GM18511 (cell line): ENCODE measurements at regions not wholly inside any gene's neighbourhood (a gene's known extent, or its start where the extent isn't known, plus 50 kb on each side); places are given as distances from the start of the nearest gene placed in this dataset.

Source experiments
- ATAC-seq: cut with Tn5 transposase; IDR thresholded peaks from one replicate; pipeline ENCODE4 v1.9.1; 2021; ENCODE audit warnings: mild to moderate bottlenecking, moderate library complexity; ENCODE audit not compliant: unreplicated experiment

GRCh38 chr21:41037936-41038335 is 130.0 kb upstream of the BACE2 start:
- ATAC-seq = no peak

- ATAC-seq = no peak
Observed at GRCh38 chr21:41043014-41043413, 124.9 kb upstream of the BACE2 start.

- no peak for ATAC-seq
Observed at GRCh38 chr21:41045534-41046268, 122.3 kb upstream of the BACE2 start.

GRCh38 chr21:41048145-41048544 is 119.8 kb upstream of the BACE2 start:
- ATAC-seq = no peak

GRCh38 chr21:41048623-41049022 is 119.3 kb upstream of the BACE2 start:
- ATAC-seq = no peak

GRCh38 chr21:41052820-41053555 is 115.0 kb upstream of the BACE2 start:
- ATAC-seq = no peak

- no peak for ATAC-seq
Observed at GRCh38 chr21:41054018-41054578, 113.9 kb upstream of the BACE2 start.

- ATAC-seq = no peak
Observed at GRCh38 chr21:41055266-41055665, 112.7 kb upstream of the BACE2 start.

- ATAC-seq = no peak
Observed at GRCh38 chr21:41059871-41060270, 108.1 kb upstream of the BACE2 start.

GRCh38 chr21:41061701-41062100 is 106.3 kb upstream of the BACE2 start:
- no peak for ATAC-seq

GRCh38 chr21:41064334-41064791 is 103.6 kb upstream of the BACE2 start:
- ATAC-seq = no peak

GRCh38 chr21:41064951-41065350 is 103.0 kb upstream of the BACE2 start:
- no peak for ATAC-seq

- no peak for ATAC-seq
Observed at GRCh38 chr21:41065539-41065938, 102.4 kb upstream of the BACE2 start.

- no peak for ATAC-seq
Observed at GRCh38 chr21:41066086-41066938, 101.6 kb upstream of the BACE2 start.

GRCh38 chr21:41067709-41068108 is 100.3 kb upstream of the BACE2 start:
- ATAC-seq = no peak

GRCh38 chr21:41068496-41068895 is 99.5 kb upstream of the BACE2 start:
- peak; percentile 40 for ATAC-seq

- ATAC-seq = peak; percentile 88
Observed at GRCh38 chr21:41068967-41069642, 98.9 kb upstream of the BACE2 start.

GRCh38 chr21:41070284-41070683 is 97.7 kb upstream of the BACE2 start:
- no peak for ATAC-seq

- ATAC-seq = no peak
Observed at GRCh38 chr21:41071258-41072171, 96.4 kb upstream of the BACE2 start.
